HCT116 (cell line): ENCODE measurements at regions not wholly inside any gene's neighbourhood (a gene's known extent, or its start where the extent isn't known, plus 50 kb on each side); places are given as distances from the start of the nearest gene placed in this dataset.
A peak's percentile ranks its signal among the peaks of the same experiment; 100 is the strongest.

ENCODE experiments used
- CEBPB ChIP-seq: IDR thresholded peaks from 2 replicates; pipeline ENCODE4 v1.6.1; 2012; ENCODE audit warnings: low read depth
- CTCF ChIP-seq, 3 experiments: fragments of 200-600 bp in 1 of 3; sonication (generic) in 1 of 3; IDR thresholded peaks in 2 of 3; conservative IDR thresholded peaks in 1 of 3; 2 replicates each; pipeline ENCODE4 v1.5.1; 2012 to 2017; ENCODE audit warnings: low read depth in 2 of 3, low read length in 2 of 3, antibody characterized with exemption in 1 of 3, borderline replicate concordance in 1 of 3, control low read depth in 1 of 3, mild to moderate bottlenecking in 1 of 3, mixed read lengths in 1 of 3, mixed run types in 1 of 3, moderate library complexity in 1 of 3; ENCODE audit not compliant: insufficient read depth in 1 of 3
- EZH2 ChIP-seq: fragments of 200-600 bp; sonication (generic); IDR thresholded peaks from 2 replicates; pipeline ENCODE4 v1.6.1; 2017; ENCODE audit warnings: antibody characterized with exemption, mixed run types
- EZH2phosphoT487 ChIP-seq: fragments of 200-600 bp; IDR thresholded peaks from 2 replicates; pipeline ENCODE4 v1.6.1; 2018; ENCODE audit warnings: antibody characterized with exemption, borderline replicate concordance
- FOSL1 ChIP-seq: IDR thresholded peaks from 2 replicates; pipeline ENCODE4 v1.6.1; 2012; ENCODE audit warnings: low read depth
- POLR2A ChIP-seq: IDR thresholded peaks from 2 replicates; pipeline ENCODE4 v1.7.0; 2011; ENCODE audit warnings: borderline replicate concordance; ENCODE audit not compliant: insufficient read depth, insufficient read length; ENCODE audit errors: extremely low read depth
- POLR2AphosphoS5 ChIP-seq: IDR thresholded peaks from 2 replicates; pipeline ENCODE4 v1.6.1; 2011; ENCODE audit warnings: mild to moderate bottlenecking, low read depth, low read length, moderate library complexity
- RAD21 ChIP-seq: IDR thresholded peaks from 2 replicates; pipeline ENCODE4 v1.6.1; 2012; ENCODE audit warnings: low read depth, mild to moderate bottlenecking
- REST ChIP-seq: IDR thresholded peaks from 2 replicates; pipeline ENCODE4 v1.6.1; 2012; ENCODE audit warnings: low read depth
- SIN3A ChIP-seq: IDR thresholded peaks from 2 replicates; pipeline ENCODE4 v1.6.1; 2012; ENCODE audit warnings: low read depth
- SRF ChIP-seq: IDR thresholded peaks from 2 replicates; pipeline ENCODE4 v1.6.1; 2012; ENCODE audit warnings: low read depth
- YY1 ChIP-seq: IDR thresholded peaks from 2 replicates; pipeline ENCODE4 v1.6.1; 2011; ENCODE audit warnings: low read length, low read depth, moderate library complexity, mild to moderate bottlenecking; ENCODE audit not compliant: insufficient replicate concordance; ENCODE audit errors: extremely low read depth
- ZFX ChIP-seq: fragments of 450-650 bp; IDR thresholded peaks from 2 replicates; pipeline ENCODE4 v1.6.1; 2017
- TF ChIP-seq, protein P1 (sequence below): IDR thresholded peaks from 2 replicates; pipeline ENCODE4 v1.6.1; 2012

- 0 out of 6 replicates have a peak, but pooled peaks of 1 of the 3 experiments have one; percentile 3 for TF ChIP-seq CTCF (IDR thresholded peaks at IDR 0.05 in 2 of 3, conservative IDR thresholded peaks at IDR 0.05 in 1 of 3; ENCODE audit: borderline replicate concordance in 1 of 3, insufficient read depth in 1 of 3, low read depth in 2 of 3, low read length in 2 of 3)
- TF ChIP-seq POLR2A = no peak
- TF ChIP-seq EZH2 = no peak
- no peak for TF ChIP-seq YY1
- no peak for TF ChIP-seq SIN3A
- no peak for TF ChIP-seq POLR2AphosphoS5
- no peak for TF ChIP-seq SRF
- no peak for TF ChIP-seq CEBPB
- TF ChIP-seq, protein P1, sequence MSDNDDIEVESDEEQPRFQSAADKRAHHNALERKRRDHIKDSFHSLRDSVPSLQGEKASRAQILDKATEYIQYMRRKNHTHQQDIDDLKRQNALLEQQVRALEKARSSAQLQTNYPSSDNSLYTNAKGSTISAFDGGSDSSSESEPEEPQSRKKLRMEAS = no peak; the same call in 1 of the 2 replicates
- no peak for TF ChIP-seq EZH2phosphoT487
- TF ChIP-seq REST = no peak
- TF ChIP-seq FOSL1 = no peak
- no peak for TF ChIP-seq ZFX
- TF ChIP-seq RAD21 = peak; percentile 9; the same call in 1 of the 2 replicates
Observed at GRCh38 chr11:27599217-27599616, 92.6 kb upstream of the LIN7C start.
